H9 (cell line): ENCODE measurements at regions not wholly inside any gene's neighbourhood (a gene's known extent, or its start where the extent isn't known, plus 50 kb on each side); places are given as distances from the start of the nearest gene placed in this dataset.

Source experiments
- DNase-seq: peaks from one replicate; pipeline ENCODE4 v3.0.0-alpha.2; 2017
- H2AFZ ChIP-seq: one replicate; pipeline ENCODE4 v1.6.1; 2013; ENCODE audit warnings: mild to moderate bottlenecking, low read length, control low read depth, moderate library complexity
- H2AK5ac ChIP-seq: 2 replicates; pipeline ENCODE4 v1.6.1; 2013; ENCODE audit warnings: low read length, control low read depth, mixed read lengths; ENCODE audit not compliant: insufficient read length
- H2BK120ac ChIP-seq: one replicate; pipeline ENCODE4 v1.6.1; 2013; ENCODE audit warnings: low read depth, mild to moderate bottlenecking, low read length, control low read depth, inconsistent platforms; ENCODE audit not compliant: poor library complexity, severe bottlenecking
- H2BK12ac ChIP-seq: 2 replicates; pipeline ENCODE4 v1.6.1; 2013; ENCODE audit warnings: low read length, control low read depth, mixed read lengths, low read depth; ENCODE audit not compliant: insufficient read length
- H2BK15ac ChIP-seq: 2 replicates; pipeline ENCODE4 v1.6.1; 2013; ENCODE audit warnings: low read depth, low read length, control low read depth
- H2BK20ac ChIP-seq: one replicate; pipeline ENCODE4 v1.6.1; 2013; ENCODE audit warnings: low read depth, mild to moderate bottlenecking, low read length, control low read depth, inconsistent platforms; ENCODE audit not compliant: poor library complexity, severe bottlenecking
- H2BK5ac ChIP-seq: 2 replicates; pipeline ENCODE4 v1.6.1; 2013; ENCODE audit warnings: low read length, control low read depth, mixed read lengths; ENCODE audit not compliant: insufficient read length
- H3K14ac ChIP-seq: 2 replicates; pipeline ENCODE4 v1.6.1; 2013; ENCODE audit warnings: low read length, control low read depth; ENCODE audit not compliant: insufficient read depth
- H3K18ac ChIP-seq: 2 replicates; pipeline ENCODE4 v1.6.1; 2013; ENCODE audit warnings: low read depth, mild to moderate bottlenecking, mixed read lengths, low read length, control low read depth; ENCODE audit not compliant: insufficient read length
- H3K23ac ChIP-seq: 2 replicates; pipeline ENCODE4 v1.6.1; 2013; ENCODE audit warnings: low read length, control low read depth, mixed read lengths, low read depth; ENCODE audit not compliant: insufficient read length
- H3K23me2 ChIP-seq: 2 replicates; pipeline ENCODE4 v1.6.1; 2013; ENCODE audit warnings: low read depth, mild to moderate bottlenecking, mixed read lengths, low read length, control low read depth; ENCODE audit not compliant: insufficient read length, poor library complexity, severe bottlenecking
- H3K27ac ChIP-seq: 2 replicates; pipeline ENCODE4 v1.5.1; 2013; ENCODE audit warnings: low read length, control low read depth, mixed read lengths, low read depth; ENCODE audit not compliant: insufficient read length
- H3K27me3 ChIP-seq: 2 replicates; pipeline ENCODE4 v1.6.1; 2013; ENCODE audit warnings: low read length, control low read depth, inconsistent platforms; ENCODE audit not compliant: insufficient read depth
- H3K4ac ChIP-seq: 2 replicates; pipeline ENCODE4 v1.6.1; 2013; ENCODE audit warnings: low read depth, mild to moderate bottlenecking, control low read depth, inconsistent platforms, low read length, moderate library complexity
- H3K4me1 ChIP-seq: 2 replicates; pipeline ENCODE4 v1.6.1; 2013; ENCODE audit warnings: low read length, control low read depth, inconsistent platforms; ENCODE audit not compliant: insufficient read depth
- H3K4me2 ChIP-seq: 2 replicates; pipeline ENCODE4 v1.6.1; 2013; ENCODE audit warnings: low read length, control low read depth, mixed read lengths; ENCODE audit not compliant: insufficient read length, insufficient read depth
- H3K56ac ChIP-seq: 2 replicates; pipeline ENCODE4 v1.6.1; 2013; ENCODE audit warnings: low read depth, mild to moderate bottlenecking, mixed read lengths, low read length, control low read depth; ENCODE audit not compliant: insufficient read length
- H3K79me1 ChIP-seq: 2 replicates; pipeline ENCODE4 v1.6.1; 2013; ENCODE audit warnings: low read depth, mild to moderate bottlenecking, moderate library complexity, low read length, control low read depth, inconsistent platforms; ENCODE audit not compliant: insufficient read depth, poor library complexity, severe bottlenecking
- H3K79me2 ChIP-seq: 2 replicates; pipeline ENCODE4 v1.6.1; 2013; ENCODE audit warnings: low read length, control low read depth, inconsistent platforms; ENCODE audit not compliant: insufficient read depth
- H3K9ac ChIP-seq: 2 replicates; pipeline ENCODE4 v1.6.1; 2013; ENCODE audit warnings: low read length, control low read depth, mixed read lengths; ENCODE audit not compliant: insufficient read length; ENCODE audit errors: extremely low read depth
- H3K9me3 ChIP-seq: one replicate; pipeline ENCODE4 v1.6.1; 2013; ENCODE audit warnings: low read depth, low read length, inconsistent platforms; ENCODE audit not compliant: control insufficient read depth
- H3T11ph ChIP-seq: one replicate; pipeline ENCODE4 v1.6.1; 2013; ENCODE audit warnings: mild to moderate bottlenecking, low read length, control low read depth, inconsistent platforms
- H4K20me1 ChIP-seq: one replicate; pipeline ENCODE4 v1.6.1; 2013; ENCODE audit not compliant: control insufficient read depth, insufficient read length, insufficient read depth
- H4K5ac ChIP-seq: 2 replicates; pipeline ENCODE4 v1.6.1; 2013; ENCODE audit warnings: low read depth, mild to moderate bottlenecking, mixed read lengths, low read length, control low read depth; ENCODE audit not compliant: insufficient read length
- H4K8ac ChIP-seq: replicated peaks from 2 replicates; pipeline ENCODE4 v1.6.1; 2013; ENCODE audit warnings: low read length, control low read depth, mixed read lengths, low read depth; ENCODE audit not compliant: insufficient read length
- H4K91ac ChIP-seq: 2 replicates; pipeline ENCODE4 v1.6.1; 2013; ENCODE audit warnings: low read depth, mild to moderate bottlenecking, moderate library complexity, mixed read lengths, low read length, control low read depth; ENCODE audit not compliant: insufficient read length
- H3K27ac Mint-ChIP-seq, 3 experiments: 2 replicates in 2 of 3; 3 replicates in 1 of 3; pipeline ENCODE4 v1.8.0; 2020 to 2021; ENCODE audit warnings: mixed read lengths in 3 of 3, mild to moderate bottlenecking in 1 of 3, moderate library complexity in 1 of 3
- H3K27me3 Mint-ChIP-seq: 2 replicates; pipeline ENCODE4 v1.8.0; 2021; ENCODE audit warnings: low read depth, mild to moderate bottlenecking, moderate library complexity, mixed read lengths
- H3K36me3 Mint-ChIP-seq, 3 experiments: 2 replicates in 2 of 3; 3 replicates in 1 of 3; pipeline ENCODE4 v1.8.0; 2020 to 2021; ENCODE audit warnings: low read depth in 3 of 3, mixed read lengths in 3 of 3; ENCODE audit not compliant: insufficient read depth in 1 of 3
- H3K4me1 Mint-ChIP-seq, 2 experiments: 2 replicates each; pipeline ENCODE4 v1.8.0; 2020; ENCODE audit warnings: mixed read lengths in 2 of 2
- H3K4me3 Mint-ChIP-seq, 2 experiments: 2 replicates in 1 of 2; 3 replicates in 1 of 2; pipeline ENCODE4 v1.8.0; 2020 to 2021; ENCODE audit warnings: mild to moderate bottlenecking in 2 of 2, mixed read lengths in 2 of 2, moderate library complexity in 1 of 2
- H3K9me3 Mint-ChIP-seq, 2 experiments: 2 replicates in 1 of 2; 3 replicates in 1 of 2; pipeline ENCODE4 v1.8.0; 2020; ENCODE audit warnings: mild to moderate bottlenecking in 2 of 2, mixed read lengths in 2 of 2, moderate library complexity in 1 of 2
- CTCF ChIP-seq: fragments of 200-600 bp; sonication (generic); conservative IDR thresholded peaks from 3 replicates; pipeline ENCODE4 v1.8.0; 2021; ENCODE audit warnings: antibody characterized with exemption, mild to moderate bottlenecking
- WGBS: extraction: QIAGEN DNeasy Blood & Tissue Kit; methylation state at CpG from one replicate; pipeline ENCODE4 v1.1.7; 2013; ENCODE audit warnings: missing lambda C conversion rate, low lambda C conversion rate, mixed read lengths; ENCODE audit not compliant: insufficient read length; ENCODE audit errors: extremely low coverage; 5-methylcytosine and 5-hydroxymethylcytosine counted together

- H3K23me2 ChIP-seq: no peaks in the 10 kb centered on the region
- H3K4ac ChIP-seq: no peak overlapping the region
- no peak overlapping the region for H3K14ac ChIP-seq
- H4K91ac ChIP-seq: no peak overlapping the region
- H2BK5ac ChIP-seq: no peak overlapping the region
- no peak overlapping the region for H4K5ac ChIP-seq
- no peak overlapping the region for H2AK5ac ChIP-seq
- Mint-ChIP-seq H3K27me3 (peaks cover 52% of the 10 kb centered on the region), H3K9me3 (no peaks in the 10 kb centered on the region; a peak in 1 of 5 replicates), H3K27ac (peak overlapping the region in 1 of 3 experiments; percentile 92; a peak in 2 of 7 replicates), H3K36me3 (peaks cover 0 to 2% (median 0%) of the 10 kb centered on the region in 3 experiments; a peak in 1 of 7 replicates), H3K4me1 (peaks cover 41 to 42% of the 10 kb centered on the region in 2 experiments), H3K4me3 (peak overlapping the region in 1 of 2 experiments; percentile 38; a peak in 2 of 5 replicates)
- H2BK12ac ChIP-seq: no peak overlapping the region
- no peak overlapping the region for H3K27ac ChIP-seq
- no peak overlapping the region for H2AFZ ChIP-seq
- no peaks in the 10 kb centered on the region for H4K20me1 ChIP-seq
- H3K56ac ChIP-seq: no peak overlapping the region
- H2BK15ac ChIP-seq: no peak overlapping the region
- no peak for TF ChIP-seq CTCF
- H3K79me1 ChIP-seq: no peaks in the 10 kb centered on the region
- no peak overlapping the region for H3K23ac ChIP-seq
- no peak overlapping the region for H4K8ac ChIP-seq
- no peak overlapping the region for H2BK20ac ChIP-seq
- no peaks in the 10 kb centered on the region; the same call in 1 of the 2 replicates for H3K27me3 ChIP-seq
- H3K18ac ChIP-seq: no peak overlapping the region
- H3K4me1 ChIP-seq: peaks cover 9% of the 10 kb centered on the region; the same call in 1 of the 2 replicates
- no CpG with 5 or more reads among the region's 1 CpG for WGBS
- no peak overlapping the region for H3T11ph ChIP-seq
- no peaks in the 10 kb centered on the region for H3K79me2 ChIP-seq
- peak overlapping the region; percentile 59 for H3K4me2 ChIP-seq
- DNase-seq: no peak
- no peak overlapping the region for H3K9ac ChIP-seq
- no peaks in the 10 kb centered on the region for H3K9me3 ChIP-seq
- H2BK120ac ChIP-seq: no peak overlapping the region
These were observed 357.4 kb downstream of the LMO4 start for GRCh38 chr1:87686136-87686495.
